ENCODE measurements at regions not wholly inside any gene's neighbourhood (a gene's known extent, or its start where the extent isn't known, plus 50 kb on each side); places are given as distances from the start of the nearest gene placed in this dataset.

- H3K4me3 Mint-ChIP-seq = no peak overlapping the region
- no peak for TF ChIP-seq CTCF (conservative IDR thresholded peaks at IDR 0.05)
- H3T11ph ChIP-seq (ENCODE audit: low read length) = no peak overlapping the region
- no peak for DNase-seq
- H3K27me3 Mint-ChIP-seq (ENCODE audit: low read depth) = peaks cover 11% of the 10 kb centered on the region
- no peak overlapping the region for H3K4me2 ChIP-seq (ENCODE audit: insufficient read depth, insufficient read length, low read length)
- no peak overlapping the region for H4K5ac ChIP-seq (ENCODE audit: insufficient read length, low read depth, low read length)
- H3K9me3 ChIP-seq (ENCODE audit: control insufficient read depth, low read depth, low read length) = no peaks in the 10 kb centered on the region
- H3K9me3 Mint-ChIP-seq = no peaks in the 10 kb centered on the region
- no peaks in the 10 kb centered on the region for H3K79me1 ChIP-seq (ENCODE audit: insufficient read depth, low read depth, low read length, poor library complexity, severe bottlenecking)
- H3K23ac ChIP-seq (ENCODE audit: insufficient read length, low read depth, low read length) = no peak overlapping the region
- H3K27ac ChIP-seq (ENCODE audit: insufficient read length, low read depth, low read length) = no peak overlapping the region
- no peaks in the 10 kb centered on the region for H3K36me3 Mint-ChIP-seq (ENCODE audit: insufficient read depth in 1 of 3, low read depth in 3 of 3)
- H2BK20ac ChIP-seq (ENCODE audit: low read depth, low read length, poor library complexity, severe bottlenecking) = no peak overlapping the region
- H2BK5ac ChIP-seq (ENCODE audit: insufficient read length, low read length) = no peak overlapping the region
- H3K14ac ChIP-seq (ENCODE audit: insufficient read depth, low read length) = no peak overlapping the region
- H3K9ac ChIP-seq (ENCODE audit: extremely low read depth, insufficient read length, low read length) = no peak overlapping the region
- H3K79me2 ChIP-seq (ENCODE audit: insufficient read depth, low read length) = no peaks in the 10 kb centered on the region
- H3K4me1 ChIP-seq (ENCODE audit: insufficient read depth, low read length) = peaks cover 9% of the 10 kb centered on the region; the same call in 1 of the 2 replicates
- no peak overlapping the region for H4K91ac ChIP-seq (ENCODE audit: insufficient read length, low read depth, low read length)
- no peak overlapping the region for H3K4ac ChIP-seq (ENCODE audit: low read depth, low read length)
- H2BK15ac ChIP-seq (ENCODE audit: low read depth, low read length) = no peak overlapping the region
- H3K4me1 Mint-ChIP-seq = peaks cover 33 to 34% of the 10 kb centered on the region in 2 experiments
- H4K20me1 ChIP-seq (ENCODE audit: control insufficient read depth, insufficient read depth, insufficient read length) = no peaks in the 10 kb centered on the region
- no peak overlapping the region for H2BK12ac ChIP-seq (ENCODE audit: insufficient read length, low read depth, low read length)
- no peaks in the 10 kb centered on the region for H3K23me2 ChIP-seq (ENCODE audit: insufficient read length, low read depth, low read length, poor library complexity, severe bottlenecking)
- H3K56ac ChIP-seq (ENCODE audit: insufficient read length, low read depth, low read length) = no peak overlapping the region
- no peak overlapping the region for H2BK120ac ChIP-seq (ENCODE audit: low read depth, low read length, poor library complexity, severe bottlenecking)
- H4K8ac ChIP-seq (replicated peaks; ENCODE audit: insufficient read length, low read depth, low read length) = no peak overlapping the region
- H3K27ac Mint-ChIP-seq = no peak overlapping the region
- H2AFZ ChIP-seq (ENCODE audit: low read length) = no peak overlapping the region
- no peak overlapping the region for H3K18ac ChIP-seq (ENCODE audit: insufficient read length, low read depth, low read length)
- no peaks in the 10 kb centered on the region for H3K27me3 ChIP-seq (ENCODE audit: insufficient read depth, low read length)
- no peak overlapping the region for H2AK5ac ChIP-seq (ENCODE audit: insufficient read length, low read length)
Measured at GRCh38 chr2:6676776-6677175, 188.9 kb downstream of the CMPK2 start.

Measured in H9 (cell line).